ENCODE measurements at regions not wholly inside any gene's neighbourhood (a gene's known extent, or its start where the extent isn't known, plus 50 kb on each side); places are given as distances from the start of the nearest gene placed in this dataset.

DNA sequence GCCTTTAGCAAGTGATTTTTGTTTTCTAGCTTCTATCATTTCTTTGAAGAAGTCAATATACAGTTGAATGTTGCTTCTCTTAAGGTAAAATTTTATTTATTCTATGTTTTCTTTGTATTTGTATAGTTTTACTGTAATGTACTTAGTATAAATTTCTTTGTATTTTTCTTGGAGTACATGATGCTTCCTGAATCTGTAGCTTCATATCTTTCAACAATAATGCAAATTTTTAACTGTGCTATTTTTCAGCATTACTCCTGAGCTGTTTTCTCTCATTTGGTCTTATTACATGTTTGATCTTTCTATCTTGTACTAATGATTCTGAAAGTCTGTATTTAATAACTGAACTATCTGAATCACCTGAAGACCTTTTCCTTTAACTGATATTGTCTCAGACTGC is 253.9 kb upstream of the NXPH2 start:
- Histone ChIP-seq H3K36me3 (replicated peaks in 1 of 2; ENCODE audit: control insufficient read depth in 1 of 2, insufficient read depth in 2 of 2, low read length in 1 of 2) (no peaks in the 10 kb centered on the region), H3K27ac (ENCODE audit: low read depth in 2 of 2, low read length in 1 of 2) (no peak overlapping the region), H3K4me1 (ENCODE audit: control insufficient read depth in 1 of 2, insufficient read depth in 2 of 2, low read depth in 1 of 2, low read length in 1 of 2) (no peaks in the 10 kb centered on the region; a peak in 2 of 4 replicates), H4K20me1 (ENCODE audit: insufficient read depth) (no peaks in the 10 kb centered on the region), H3F3A (replicated peaks; ENCODE audit: insufficient read depth) (no peaks in the 10 kb centered on the region), H2AFZ (ENCODE audit: low read depth) (no peak overlapping the region), H3K9me2 (no peaks in the 10 kb centered on the region), H3K79me2 (ENCODE audit: insufficient read depth) (no peaks in the 10 kb centered on the region), H3K4me2 (no peak overlapping the region), H3K27me3 (ENCODE audit: insufficient read depth) (no peaks in the 10 kb centered on the region), H3K4me3 (ENCODE audit: low read depth in 2 of 2, low read length in 1 of 2) (no peak overlapping the region), H3K9me3 (no peaks in the 10 kb centered on the region), H3K9ac (no peak overlapping the region)
- ChIA-PET CTCF (interaction anchor here (0.9 kb wide), 1 partner anchor 113 kb away, joined by 3 read pairs; no protein-coding TSS in a partner anchor), POLR2A (no interaction called here)
- TF ChIP-seq TAF1 (IDR thresholded peaks at IDR 0.05; ENCODE audit: borderline replicate concordance, low read depth, low read length): no peak
- TF ChIP-seq, protein P1, sequence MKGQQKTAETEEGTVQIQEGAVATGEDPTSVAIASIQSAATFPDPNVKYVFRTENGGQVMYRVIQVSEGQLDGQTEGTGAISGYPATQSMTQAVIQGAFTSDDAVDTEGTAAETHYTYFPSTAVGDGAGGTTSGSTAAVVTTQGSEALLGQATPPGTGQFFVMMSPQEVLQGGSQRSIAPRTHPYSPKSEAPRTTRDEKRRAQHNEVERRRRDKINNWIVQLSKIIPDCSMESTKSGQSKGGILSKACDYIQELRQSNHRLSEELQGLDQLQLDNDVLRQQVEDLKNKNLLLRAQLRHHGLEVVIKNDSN (IDR thresholded peaks at IDR 0.05; ENCODE audit: borderline replicate concordance, low read depth): no peak
- TF ChIP-seq, protein P2, sequence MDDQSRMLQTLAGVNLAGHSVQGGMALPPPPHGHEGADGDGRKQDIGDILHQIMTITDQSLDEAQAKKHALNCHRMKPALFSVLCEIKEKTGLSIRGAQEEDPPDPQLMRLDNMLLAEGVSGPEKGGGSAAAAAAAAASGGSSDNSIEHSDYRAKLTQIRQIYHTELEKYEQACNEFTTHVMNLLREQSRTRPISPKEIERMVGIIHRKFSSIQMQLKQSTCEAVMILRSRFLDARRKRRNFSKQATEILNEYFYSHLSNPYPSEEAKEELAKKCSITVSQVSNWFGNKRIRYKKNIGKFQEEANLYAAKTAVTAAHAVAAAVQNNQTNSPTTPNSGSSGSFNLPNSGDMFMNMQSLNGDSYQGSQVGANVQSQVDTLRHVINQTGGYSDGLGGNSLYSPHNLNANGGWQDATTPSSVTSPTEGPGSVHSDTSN (IDR thresholded peaks at IDR 0.05): no peak
- TF ChIP-seq, protein P3, sequence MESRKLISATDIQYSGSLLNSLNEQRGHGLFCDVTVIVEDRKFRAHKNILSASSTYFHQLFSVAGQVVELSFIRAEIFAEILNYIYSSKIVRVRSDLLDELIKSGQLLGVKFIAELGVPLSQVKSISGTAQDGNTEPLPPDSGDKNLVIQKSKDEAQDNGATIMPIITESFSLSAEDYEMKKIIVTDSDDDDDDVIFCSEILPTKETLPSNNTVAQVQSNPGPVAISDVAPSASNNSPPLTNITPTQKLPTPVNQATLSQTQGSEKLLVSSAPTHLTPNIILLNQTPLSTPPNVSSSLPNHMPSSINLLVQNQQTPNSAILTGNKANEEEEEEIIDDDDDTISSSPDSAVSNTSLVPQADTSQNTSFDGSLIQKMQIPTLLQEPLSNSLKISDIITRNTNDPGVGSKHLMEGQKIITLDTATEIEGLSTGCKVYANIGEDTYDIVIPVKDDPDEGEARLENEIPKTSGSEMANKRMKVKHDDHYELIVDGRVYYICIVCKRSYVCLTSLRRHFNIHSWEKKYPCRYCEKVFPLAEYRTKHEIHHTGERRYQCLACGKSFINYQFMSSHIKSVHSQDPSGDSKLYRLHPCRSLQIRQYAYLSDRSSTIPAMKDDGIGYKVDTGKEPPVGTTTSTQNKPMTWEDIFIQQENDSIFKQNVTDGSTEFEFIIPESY (IDR thresholded peaks at IDR 0.05; ENCODE audit: borderline replicate concordance, low read depth): no peak
- no peak for TF ChIP-seq POLR2AphosphoS5 (IDR thresholded peaks at IDR 0.05; ENCODE audit: low read depth, low read length)
- no peak for TF ChIP-seq REST (IDR thresholded peaks at IDR 0.05; ENCODE audit: low read depth, low read length)
- no peak for DNase-seq

- no peak for TF ChIP-seq NRF1 (IDR thresholded peaks at IDR 0.05; ENCODE audit: low read depth, low read length)
- no peak for TF ChIP-seq RAD21 (IDR thresholded peaks at IDR 0.05; ENCODE audit: low read length)
- TF ChIP-seq SMC3 (IDR thresholded peaks at IDR 0.05; ENCODE audit: low read depth, low read length): no peak
- TF ChIP-seq GABPA (IDR thresholded peaks at IDR 0.05; ENCODE audit: low read depth): no peak
- no peak for TF ChIP-seq TAF1 (IDR thresholded peaks at IDR 0.05; ENCODE audit: borderline replicate concordance, low read depth, low read length)
- TF ChIP-seq FOSL2 (IDR thresholded peaks at IDR 0.05; ENCODE audit: borderline replicate concordance, low read depth): no peak
- no peak for TF ChIP-seq FOXJ3 (CRISPR knock-in tag; IDR thresholded peaks at IDR 0.05)
- no peak for TF ChIP-seq RCOR1 (IDR thresholded peaks at IDR 0.05; ENCODE audit: low read length)
- WGBS (ENCODE audit: low lambda C conversion rate): 22% methylated on average over 2 of the region's 2 CpGs
Measured at GRCh38 chr2:139033300-139033699, 253.1 kb upstream of the NXPH2 start.

More at GRCh38 chr2:139033300-139033699, 253.1 kb upstream of the NXPH2 start:
- Histone ChIP-seq H3K79me2 (ENCODE audit: insufficient read depth) (no peaks in the 10 kb centered on the region), H3K4me3 (ENCODE audit: low read depth in 2 of 2, low read length in 1 of 2) (no peak overlapping the region), H2AFZ (ENCODE audit: low read depth) (no peak overlapping the region), H3K9ac (no peak overlapping the region), H3K36me3 (replicated peaks in 1 of 2; ENCODE audit: control insufficient read depth in 1 of 2, insufficient read depth in 2 of 2, low read length in 1 of 2) (no peaks in the 10 kb centered on the region), H4K20me1 (ENCODE audit: insufficient read depth) (no peaks in the 10 kb centered on the region), H3K27ac (ENCODE audit: low read depth in 2 of 2, low read length in 1 of 2) (no peak overlapping the region), H3K9me2 (no peaks in the 10 kb centered on the region), H3K4me2 (no peak overlapping the region), H3F3A (replicated peaks; ENCODE audit: insufficient read depth) (no peaks in the 10 kb centered on the region), H3K9me3 (no peaks in the 10 kb centered on the region), H3K4me1 (ENCODE audit: control insufficient read depth in 1 of 2, insufficient read depth in 2 of 2, low read depth in 1 of 2, low read length in 1 of 2) (no peaks in the 10 kb centered on the region; a peak in 2 of 4 replicates), H3K27me3 (ENCODE audit: insufficient read depth) (no peaks in the 10 kb centered on the region)
- CTCF ChIA-PET: interaction anchor here (1.8 to 4.5 kb wide), 2 partner anchors 17 to 108 kb away, joined by 4 to 36 read pairs; no protein-coding TSS in a partner anchor
- POLR2A ChIA-PET: no interaction called here
- no peak for DNase-seq

All from SK-N-SH (cell line).